ENCODE measurements at regions not wholly inside any gene's neighbourhood (a gene's known extent, or its start where the extent isn't known, plus 50 kb on each side); places are given as distances from the start of the nearest gene placed in this dataset.
"Not testable (repeated sequence)": the region's sequence is repeated elsewhere in the genome, so short reads cannot be mapped to it uniquely, and the experiment has no call there.

DNA sequence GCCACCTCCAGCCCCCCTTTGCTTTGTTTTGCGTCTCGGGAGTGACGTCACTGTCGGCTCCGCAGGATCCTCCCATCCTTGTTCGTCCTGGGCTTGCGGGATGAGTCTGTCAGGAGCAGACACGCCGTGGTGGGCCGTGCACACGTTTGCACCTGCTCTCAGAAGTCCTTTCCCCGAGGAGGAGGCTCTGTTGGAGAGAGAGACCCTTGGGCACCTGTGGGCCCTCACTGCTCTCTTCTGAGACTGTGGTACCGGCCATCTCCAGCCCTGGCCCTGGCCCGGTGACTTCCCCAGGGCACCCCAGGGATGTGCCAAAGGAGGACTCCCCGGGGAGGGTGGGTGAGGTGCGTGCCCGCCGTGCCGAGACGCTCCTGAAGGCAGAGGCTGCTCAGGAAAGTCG, 76.1 kb upstream of the PPP2R3B start:
- H3K27ac Mint-ChIP-seq, result peak overlapping the region; percentile 3
- no peaks in the 10 kb centered on the region for H3K4me1 ChIP-seq
- peaks cover 9% of the 10 kb centered on the region for H3F3A ChIP-seq (ENCODE audit: low read depth)
- DNase-seq (ENCODE audit: low spot score), result no peak
- no peaks in the 10 kb centered on the region for H4K20me1 ChIP-seq (ENCODE audit: low read depth)
- H2AFZ ChIP-seq (replicated peaks), result no peak overlapping the region
- no peak overlapping the region for H3K9ac ChIP-seq
- no peak overlapping the region for H3K4me2 ChIP-seq
- H3K4me3 Mint-ChIP-seq, result no peak overlapping the region
- peaks cover 5% of the 10 kb centered on the region for H3K9me3 Mint-ChIP-seq
- H3K27me3 ChIP-seq, result no peaks in the 10 kb centered on the region
- no peaks in the 10 kb centered on the region for H3K36me3 ChIP-seq
- H3K27ac ChIP-seq, result no peak overlapping the region
- no peaks in the 10 kb centered on the region for H3K9me3 ChIP-seq (ENCODE audit: low read depth)
- H3K79me2 ChIP-seq (ENCODE audit: low read depth), result no peaks in the 10 kb centered on the region
- peaks cover 18% of the 10 kb centered on the region for H3K4me1 Mint-ChIP-seq
- H3K27me3 Mint-ChIP-seq (ENCODE audit: insufficient read depth, low read depth), result peaks cover 13% of the 10 kb centered on the region
- H3K4me3 ChIP-seq, result no peak overlapping the region
- H3K36me3 Mint-ChIP-seq, result no peaks in the 10 kb centered on the region
- no peak for TF ChIP-seq EZH2 (IDR thresholded peaks at IDR 0.05)
- TF ChIP-seq, protein P1, sequence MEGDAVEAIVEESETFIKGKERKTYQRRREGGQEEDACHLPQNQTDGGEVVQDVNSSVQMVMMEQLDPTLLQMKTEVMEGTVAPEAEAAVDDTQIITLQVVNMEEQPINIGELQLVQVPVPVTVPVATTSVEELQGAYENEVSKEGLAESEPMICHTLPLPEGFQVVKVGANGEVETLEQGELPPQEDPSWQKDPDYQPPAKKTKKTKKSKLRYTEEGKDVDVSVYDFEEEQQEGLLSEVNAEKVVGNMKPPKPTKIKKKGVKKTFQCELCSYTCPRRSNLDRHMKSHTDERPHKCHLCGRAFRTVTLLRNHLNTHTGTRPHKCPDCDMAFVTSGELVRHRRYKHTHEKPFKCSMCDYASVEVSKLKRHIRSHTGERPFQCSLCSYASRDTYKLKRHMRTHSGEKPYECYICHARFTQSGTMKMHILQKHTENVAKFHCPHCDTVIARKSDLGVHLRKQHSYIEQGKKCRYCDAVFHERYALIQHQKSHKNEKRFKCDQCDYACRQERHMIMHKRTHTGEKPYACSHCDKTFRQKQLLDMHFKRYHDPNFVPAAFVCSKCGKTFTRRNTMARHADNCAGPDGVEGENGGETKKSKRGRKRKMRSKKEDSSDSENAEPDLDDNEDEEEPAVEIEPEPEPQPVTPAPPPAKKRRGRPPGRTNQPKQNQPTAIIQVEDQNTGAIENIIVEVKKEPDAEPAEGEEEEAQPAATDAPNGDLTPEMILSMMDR (IDR thresholded peaks at IDR 0.05), result no peak
- no peak for TF ChIP-seq EZH2phosphoT487 (IDR thresholded peaks at IDR 0.05)

DNA sequence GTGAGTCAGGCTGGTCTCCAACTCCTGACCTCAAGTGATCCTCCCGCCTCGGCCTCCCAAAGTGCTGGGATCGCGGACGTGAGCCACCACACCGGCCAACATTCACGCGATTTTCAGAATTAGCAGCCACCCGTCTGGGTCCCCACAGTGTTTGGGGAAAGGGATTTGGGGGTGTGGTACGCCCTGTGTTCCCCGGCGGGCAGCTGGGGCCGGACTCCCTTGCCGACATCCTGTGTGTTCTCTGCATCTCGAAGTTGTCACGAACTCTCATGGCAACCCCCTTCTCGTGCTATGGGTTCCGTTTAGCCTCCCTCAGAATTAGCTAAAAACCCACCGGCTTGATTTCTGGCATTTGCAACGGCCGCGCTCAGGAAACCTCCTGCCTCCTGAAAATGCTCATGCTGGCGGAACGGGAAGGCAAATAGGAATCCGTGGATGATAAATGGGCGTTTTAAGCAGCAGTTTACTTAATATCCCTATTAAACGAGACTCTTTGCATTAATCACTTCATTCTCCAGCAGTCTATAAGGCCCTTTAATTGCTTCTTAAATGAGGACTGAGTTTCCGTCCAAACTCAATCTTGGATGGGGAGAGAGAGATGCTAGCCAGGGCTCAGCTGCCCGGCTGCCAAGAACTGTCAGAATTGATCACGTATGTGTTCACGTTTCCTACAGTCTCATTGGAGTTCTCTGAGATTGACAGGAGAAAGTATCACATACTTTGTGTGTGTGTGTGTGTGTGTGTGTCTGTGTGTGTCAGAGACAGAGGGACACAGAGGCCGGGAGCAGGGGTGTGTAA, 78.9 kb upstream of the PPP2R3B start:
- Mint-ChIP-seq H3K9me3 (peaks cover 5% of the 10 kb centered on the region), H3K27me3 (ENCODE audit: insufficient read depth, low read depth) (peaks cover 13% of the 10 kb centered on the region), H3K4me1 (peaks cover 5% of the 10 kb centered on the region), H3K4me3 (no peak overlapping the region), H3K36me3 (no peaks in the 10 kb centered on the region), H3K27ac (no peak overlapping the region)
- DNase-seq (ENCODE audit: low spot score), result no peak
- H4K20me1 ChIP-seq (ENCODE audit: low read depth), result no peaks in the 10 kb centered on the region
- no peak overlapping the region for H3K4me3 ChIP-seq
- H3K9ac ChIP-seq, result no peak overlapping the region
- H3K27ac ChIP-seq, result no peak overlapping the region
- no peaks in the 10 kb centered on the region for H3K9me3 ChIP-seq (ENCODE audit: low read depth)
- H3F3A ChIP-seq (ENCODE audit: low read depth), result peaks cover 9% of the 10 kb centered on the region
- H3K4me2 ChIP-seq, result no peak overlapping the region
- no peaks in the 10 kb centered on the region for H3K27me3 ChIP-seq
- H3K4me1 ChIP-seq, result no peaks in the 10 kb centered on the region
- TF ChIP-seq EZH2 (IDR thresholded peaks at IDR 0.05) (no peak), EZH2phosphoT487 (IDR thresholded peaks at IDR 0.05) (no peak)
- TF ChIP-seq, protein P1 (IDR thresholded peaks at IDR 0.05), result no peak
- H3K36me3 ChIP-seq, result no peaks in the 10 kb centered on the region
- no peaks in the 10 kb centered on the region for H3K79me2 ChIP-seq (ENCODE audit: low read depth)
- H2AFZ ChIP-seq (replicated peaks), result no peak overlapping the region

DNA sequence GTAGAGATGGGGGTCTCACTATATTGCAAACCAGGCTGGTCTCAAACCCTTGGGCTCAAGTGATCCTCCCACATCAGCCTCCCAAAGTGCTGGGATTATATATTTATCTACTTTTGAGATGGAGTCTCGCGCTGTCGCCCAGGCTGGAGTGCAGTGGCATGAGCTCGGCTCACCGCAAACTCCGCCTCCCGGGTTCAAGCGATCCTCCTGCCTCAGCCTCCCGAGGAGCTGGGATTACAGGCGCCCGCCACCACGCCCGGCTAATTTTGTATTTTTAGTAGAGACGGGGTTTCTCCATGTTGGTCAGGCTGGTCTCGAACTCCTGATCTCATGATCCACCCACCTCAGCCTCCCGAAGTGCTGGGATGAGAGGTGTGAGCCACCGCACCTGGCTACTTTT, 80.1 kb upstream of the PPP2R3B start:
- H4K20me1 ChIP-seq (ENCODE audit: low read depth), result not testable (repeated sequence)

DNA sequence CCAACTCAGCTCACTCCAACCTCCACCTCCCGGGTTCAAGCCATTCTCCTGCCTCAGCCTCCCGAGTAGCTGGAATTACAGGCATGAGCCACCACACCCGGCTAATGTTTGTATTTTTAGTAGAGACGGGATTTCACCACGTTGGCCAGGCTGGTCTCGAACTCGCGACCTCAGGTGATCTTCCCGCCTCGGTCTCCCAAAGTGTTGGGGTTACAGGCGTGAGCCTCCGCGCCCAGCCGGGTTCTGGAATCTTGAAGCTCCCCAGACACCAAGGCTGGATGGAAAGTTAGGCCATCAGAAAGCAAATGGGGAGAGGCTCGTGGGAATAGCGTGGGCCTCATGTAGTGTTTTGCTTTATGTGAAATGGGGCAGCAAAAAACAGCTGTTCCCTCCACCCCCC, 81.0 kb upstream of the PPP2R3B start:
- not testable (repeated sequence) for H2AFZ ChIP-seq (replicated peaks)

More for the DNA sequence above, 80.1 kb upstream of the PPP2R3B start:
- not testable (repeated sequence) for H3K79me2 ChIP-seq (ENCODE audit: low read depth); H3K9me3 ChIP-seq (ENCODE audit: low read depth); H3K4me1 ChIP-seq; H3F3A ChIP-seq (ENCODE audit: low read depth); H3K4me1 Mint-ChIP-seq; H3K36me3 Mint-ChIP-seq; DNase-seq (ENCODE audit: low spot score); H3K27me3 Mint-ChIP-seq (ENCODE audit: insufficient read depth, low read depth); H3K27me3 ChIP-seq; H3K4me3 ChIP-seq; H3K27ac ChIP-seq; H3K27ac Mint-ChIP-seq; H3K9ac ChIP-seq; H3K9me3 Mint-ChIP-seq; H3K36me3 ChIP-seq; H3K4me3 Mint-ChIP-seq; H2AFZ ChIP-seq (replicated peaks); H3K4me2 ChIP-seq

More for the DNA sequence above, 81.0 kb upstream of the PPP2R3B start:
- H3K9me3 Mint-ChIP-seq; H3K36me3 ChIP-seq; H3K27me3 ChIP-seq; H3K4me1 Mint-ChIP-seq; H3K4me3 Mint-ChIP-seq; H3K36me3 Mint-ChIP-seq; H3K4me2 ChIP-seq; H3K4me1 ChIP-seq; H3K9me3 ChIP-seq (ENCODE audit: low read depth); H3F3A ChIP-seq (ENCODE audit: low read depth); H3K27me3 Mint-ChIP-seq (ENCODE audit: insufficient read depth, low read depth); DNase-seq (ENCODE audit: low spot score); H3K27ac ChIP-seq; H3K27ac Mint-ChIP-seq; H3K4me3 ChIP-seq; H3K9ac ChIP-seq; H4K20me1 ChIP-seq (ENCODE audit: low read depth); H3K79me2 ChIP-seq (ENCODE audit: low read depth): not testable (repeated sequence)

Measured in neural progenitor cell (in vitro differentiated cells).